Left ventricle myocardium superior (tissue), 1 donor: ENCODE measurements at regions not wholly inside any gene's neighbourhood (a gene's known extent, or its start where the extent isn't known, plus 50 kb on each side); places are given as distances from the start of the nearest gene placed in this dataset.
A peak's percentile ranks its signal among the peaks of the same experiment; 100 is the strongest.
"Not testable (repeated sequence)": the region's sequence is repeated elsewhere in the genome, so short reads cannot be mapped to it uniquely, and the experiment has no call there.

Source experiments
- ATAC-seq: fragments of 200-7000 bp; cut with Tn5 transposase; one replicate; pipeline ENCODE4 v1.9.1; 2020; ENCODE audit warnings: mild to moderate bottlenecking, moderate library complexity
- DNase-seq: peaks from one replicate; pipeline ENCODE4 v3.0.0-alpha.2; 2020
- intact Hi-C: fragments of 100-400 bp; cut with micrococcal nuclease; formaldehyde crosslinking; loops from one replicate; pipeline ENCODE4 v1.11.0; 2022
- donor health status: DM: no; HTN: yes; CAD: no; lungs with severe emphysema.

GRCh38 chr4:148922497-148922896, 480.3 kb upstream of the NR3C2 start:
- ATAC-seq (no peak), DNase-seq (no peak)
- intact Hi-C loops: no loop called here

GRCh38 chr4:148914734-148915133, 472.5 kb upstream of the NR3C2 start:
- ATAC-seq: no peak
- intact Hi-C loops: no loop called here
- no peak for DNase-seq

GRCh38 chr4:148914301-148914700, 472.1 kb upstream of the NR3C2 start:
- ATAC-seq (no peak), DNase-seq (no peak)
- intact Hi-C loops: no loop called here

- DNase-seq (no peak), ATAC-seq (no peak)
- intact Hi-C loops: no loop called here
Observed at GRCh38 chr4:148903388-148903787, 461.2 kb upstream of the NR3C2 start.

GRCh38 chr4:148901075-148901705, 459.0 kb upstream of the NR3C2 start:
- intact Hi-C loops: no loop called here
- ATAC-seq: no peak
- DNase-seq: no peak

GRCh38 chr4:148898139-148898538, 455.9 kb upstream of the NR3C2 start:
- DNase-seq, ATAC-seq, intact Hi-C loops: not testable (repeated sequence)

- intact Hi-C loops: no loop called here
- DNase-seq (no peak), ATAC-seq (no peak)
Observed at GRCh38 chr4:148893095-148893494, 450.9 kb upstream of the NR3C2 start.

- DNase-seq (no peak), ATAC-seq (no peak)
- intact Hi-C loops: no loop called here
Observed at GRCh38 chr4:148883891-148884290, 441.7 kb upstream of the NR3C2 start.

- ATAC-seq: no peak
- intact Hi-C loops: no loop called here
- DNase-seq: no peak
Observed at GRCh38 chr4:148883435-148883834, 441.2 kb upstream of the NR3C2 start.

- ATAC-seq (no peak), DNase-seq (no peak)
- intact Hi-C loops: no loop called here
Observed at GRCh38 chr4:148881860-148882643, 439.8 kb upstream of the NR3C2 start.

- ATAC-seq (no peak), DNase-seq (no peak)
- intact Hi-C loops: no loop called here
Observed at GRCh38 chr4:148874331-148874730, 432.1 kb upstream of the NR3C2 start.

GRCh38 chr4:148868191-148868590, 426.0 kb upstream of the NR3C2 start:
- DNase-seq (no peak), ATAC-seq (no peak)
- intact Hi-C loops: no loop called here

GRCh38 chr4:148866666-148867065, 424.5 kb upstream of the NR3C2 start:
- intact Hi-C loops: no loop called here
- ATAC-seq (no peak), DNase-seq (no peak)

GRCh38 chr4:148857973-148858534, 415.8 kb upstream of the NR3C2 start:
- DNase-seq (no peak), ATAC-seq (no peak)
- intact Hi-C loops: no loop called here

- DNase-seq (no peak), ATAC-seq (no peak)
- intact Hi-C loops: no loop called here
Observed at GRCh38 chr4:148857239-148857972, 415.2 kb upstream of the NR3C2 start.

- intact Hi-C loops: no loop called here
- ATAC-seq (no peak), DNase-seq (no peak)
Observed at GRCh38 chr4:148854203-148854602, 412.0 kb upstream of the NR3C2 start.

GRCh38 chr4:148852092-148852699, 410.0 kb upstream of the NR3C2 start:
- intact Hi-C loops: no loop called here
- DNase-seq (no peak), ATAC-seq (no peak)

GRCh38 chr4:148850257-148850995, 408.2 kb upstream of the NR3C2 start:
- DNase-seq (no peak), ATAC-seq (peak; percentile 44)
- intact Hi-C loops: no loop called here

- ATAC-seq (no peak), DNase-seq (no peak)
- intact Hi-C loops: no loop called here
Observed at GRCh38 chr4:148849581-148849980, 407.4 kb upstream of the NR3C2 start.
